GM12873 (cell line): ENCODE measurements at regions not wholly inside any gene's neighbourhood (a gene's known extent, or its start where the extent isn't known, plus 50 kb on each side); places are given as distances from the start of the nearest gene placed in this dataset.

ENCODE experiments used
- CTCF ChIP-seq: IDR thresholded peaks from 2 replicates; pipeline ENCODE4 v1.5.1; 2012; ENCODE audit warnings: low read depth, mild to moderate bottlenecking, moderate library complexity, low read length, control low read depth; ENCODE audit not compliant: insufficient read depth; ENCODE audit errors: missing control alignments

GRCh38 chr22:47460861-47461260, 698.4 kb downstream of the TBC1D22A start:
- no peak for TF ChIP-seq CTCF

- TF ChIP-seq CTCF = no peak
Measured at GRCh38 chr22:47460176-47460575, 697.7 kb downstream of the TBC1D22A start.

- TF ChIP-seq CTCF = no peak
Measured at GRCh38 chr22:47458348-47458747, 695.9 kb downstream of the TBC1D22A start.

- no peak for TF ChIP-seq CTCF
Measured at GRCh38 chr22:47457509-47458300, 695.3 kb downstream of the TBC1D22A start.

GRCh38 chr22:47457021-47457420, 694.6 kb downstream of the TBC1D22A start:
- TF ChIP-seq CTCF = no peak

GRCh38 chr22:47456031-47456430, 693.6 kb downstream of the TBC1D22A start:
- no peak for TF ChIP-seq CTCF

- TF ChIP-seq CTCF = no peak
Measured at GRCh38 chr22:47453049-47453448, 690.6 kb downstream of the TBC1D22A start.
